Mucosa of descending colon (tissue), 3 donors: ENCODE measurements at regions not wholly inside any gene's neighbourhood (a gene's known extent, or its start where the extent isn't known, plus 50 kb on each side); places are given as distances from the start of the nearest gene placed in this dataset.

ENCODE experiments used
- ATAC-seq: fragments of 200-7000 bp; cut with Tn5 transposase; one replicate; pipeline ENCODE4 v1.9.1; 2020; ENCODE audit warnings: mild to moderate bottlenecking, moderate library complexity
- DNase-seq, 3 donors: peaks; one replicate each; pipeline ENCODE4 v3.0.0-alpha.2; 2020
- H3K36me3 ChIP-seq: fragments of 200-600 bp; one replicate; pipeline ENCODE4 v1.8.0; 2021; ENCODE audit warnings: low read depth, mild to moderate bottlenecking
- H3K4me1 ChIP-seq: fragments of 200-600 bp; one replicate; pipeline ENCODE4 v1.8.0; 2021; ENCODE audit warnings: low read depth, mild to moderate bottlenecking
- H3K4me3 ChIP-seq: fragments of 200-600 bp; one replicate; pipeline ENCODE4 v1.8.0; 2021; ENCODE audit warnings: mild to moderate bottlenecking
- H3K9me3 ChIP-seq: fragments of 200-600 bp; one replicate; pipeline ENCODE4 v1.8.0; 2021; ENCODE audit warnings: mild to moderate bottlenecking
- CTCF ChIP-seq: fragments of 200-600 bp; IDR thresholded peaks from one replicate; pipeline ENCODE4 v1.8.0; 2022; ENCODE audit warnings: antibody characterized with exemption, mild to moderate bottlenecking
- intact Hi-C, 2 donors: fragments of 100-400 bp; cut with DNase I in 1 of 2; cut with micrococcal nuclease in 1 of 2; formaldehyde crosslinking; loops; one replicate each; pipeline versions ENCODE4 v1.11.0 to v1.11.1; 2022; cut with DNase I, micrococcal nuclease
- donor health status: DM: no; HTN: no; CAD: no; lungs with moderate emphysema.
- donor health status: DM: no; HTN: no; CAD: no.
- donor health status: DM: no; HTN: yes; CAD: no.

- DNase-seq: no peak
- H3K36me3 ChIP-seq: no peaks in the 10 kb centered on the region
- no peak for ATAC-seq
- H3K4me1 ChIP-seq: no peaks in the 10 kb centered on the region
- H3K4me3 ChIP-seq: no peak overlapping the region
- peaks cover 3% of the 10 kb centered on the region for H3K9me3 ChIP-seq
- intact Hi-C loops: no loop called here
- TF ChIP-seq CTCF: no peak
These were observed 1101.7 kb upstream of the GHITM start for GRCh38 chr10:83037653-83038052.

GRCh38 chr10:83038631-83039030 is 1100.7 kb upstream of the GHITM start:
- no peak for DNase-seq
- Histone ChIP-seq H3K4me1 (no peaks in the 10 kb centered on the region), H3K9me3 (peaks cover 3% of the 10 kb centered on the region), H3K4me3 (no peak overlapping the region), H3K36me3 (no peaks in the 10 kb centered on the region)
- ATAC-seq: no peak
- intact Hi-C loops: no loop called here
- no peak for TF ChIP-seq CTCF

GRCh38 chr10:83045731-83046130 is 1093.6 kb upstream of the GHITM start:
- no peak for TF ChIP-seq CTCF
- Histone ChIP-seq H3K9me3 (no peaks in the 10 kb centered on the region), H3K4me3 (no peak overlapping the region), H3K36me3 (no peaks in the 10 kb centered on the region), H3K4me1 (no peaks in the 10 kb centered on the region)
- ATAC-seq (no peak), DNase-seq (no peak)
- intact Hi-C loops: no loop called here

- ATAC-seq: no peak
- TF ChIP-seq CTCF: no peak
- no peak overlapping the region for H3K4me3 ChIP-seq
- H3K36me3 ChIP-seq: no peaks in the 10 kb centered on the region
- no peaks in the 10 kb centered on the region for H3K4me1 ChIP-seq
- no peak for DNase-seq
- intact Hi-C loops: no loop called here
- no peaks in the 10 kb centered on the region for H3K9me3 ChIP-seq
These were observed 1088.5 kb upstream of the GHITM start for GRCh38 chr10:83050815-83051214.

DNA sequence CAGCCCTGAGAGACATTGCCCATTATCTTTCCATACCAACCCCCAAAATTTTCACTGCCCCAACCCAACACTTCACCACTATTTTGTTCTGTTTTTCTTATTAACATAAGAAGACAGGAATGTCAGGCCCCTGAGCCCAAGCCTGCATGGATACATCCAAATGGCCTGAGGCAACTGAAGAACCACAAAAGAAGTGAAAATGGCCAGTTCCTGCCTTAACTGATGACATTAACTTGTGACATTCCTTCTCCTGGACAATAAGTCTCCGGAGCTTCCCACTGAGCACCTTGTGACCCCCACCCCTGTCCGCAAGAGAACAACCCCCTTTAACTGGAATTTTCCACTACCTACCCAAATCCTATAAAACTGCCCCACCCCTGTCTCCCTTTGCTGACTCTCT is 1076.4 kb upstream of the GHITM start:
- no peaks in the 10 kb centered on the region for H3K36me3 ChIP-seq
- DNase-seq (no peak), ATAC-seq (no peak)
- peaks cover 11% of the 10 kb centered on the region for H3K9me3 ChIP-seq
- intact Hi-C loops: no loop called here
- H3K4me1 ChIP-seq: no peaks in the 10 kb centered on the region
- no peak for TF ChIP-seq CTCF
- no peak overlapping the region for H3K4me3 ChIP-seq

DNA sequence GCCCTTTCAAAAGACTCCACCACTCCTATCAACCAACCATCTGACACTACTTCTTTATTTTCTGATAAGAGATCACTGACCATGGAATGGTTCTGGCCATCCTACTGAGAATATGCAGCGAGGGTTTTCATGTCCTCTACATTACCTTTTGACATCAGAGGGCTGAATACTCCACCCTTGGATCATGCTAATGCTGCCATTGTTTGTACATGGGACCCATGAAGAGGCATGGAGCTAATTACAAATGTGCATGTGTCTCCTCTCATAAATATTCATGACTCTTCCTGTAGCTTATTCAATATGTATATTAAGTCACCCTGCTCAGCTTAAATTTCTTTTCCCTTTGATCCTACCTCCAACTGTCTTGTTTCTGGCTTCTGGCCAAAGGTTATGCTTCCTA is 1065.8 kb upstream of the GHITM start:
- Histone ChIP-seq H3K4me3 (no peak overlapping the region), H3K9me3 (no peaks in the 10 kb centered on the region), H3K36me3 (no peaks in the 10 kb centered on the region), H3K4me1 (no peaks in the 10 kb centered on the region)
- TF ChIP-seq CTCF: no peak
- intact Hi-C loops: no loop called here
- ATAC-seq: no peak
- no peak for DNase-seq
